Colonic mucosa (tissue), 4 donors: ENCODE measurements at regions not wholly inside any gene's neighbourhood (a gene's known extent, or its start where the extent isn't known, plus 50 kb on each side); places are given as distances from the start of the nearest gene placed in this dataset.

Experiments
- DNase-seq: peaks from one replicate; pipeline ENCODE4 v3.0.0-alpha.2; 2020
- H3K27ac ChIP-seq: fragments of 200-600 bp; one replicate; pipeline ENCODE4 v1.8.0; 2021
- H3K27me3 ChIP-seq: fragments of 200-600 bp; one replicate; pipeline ENCODE4 v1.8.0; 2021
- H3K36me3 ChIP-seq: fragments of 200-600 bp; one replicate; pipeline ENCODE4 v1.8.0; 2021
- H3K4me1 ChIP-seq: fragments of 200-600 bp; one replicate; pipeline ENCODE4 v1.8.0; 2021; ENCODE audit warnings: mild to moderate bottlenecking
- H3K4me3 ChIP-seq: fragments of 200-600 bp; one replicate; pipeline ENCODE4 v1.8.0; 2021
- H3K9ac ChIP-seq, 2 donors: one replicate each; pipeline ENCODE4 v1.7.0; 2013; ENCODE audit warnings: control low read depth in 2 of 2, low read depth in 2 of 2, low read length in 2 of 2
- H3K9me3 ChIP-seq: fragments of 200-600 bp; one replicate; pipeline ENCODE4 v1.8.0; 2021
- CTCF ChIP-seq: fragments of 200-600 bp; IDR thresholded peaks from one replicate; pipeline ENCODE4 v1.8.0; 2022; ENCODE audit warnings: antibody characterized with exemption, mild to moderate bottlenecking
- intact Hi-C: fragments of 100-400 bp; cut with DNase I; formaldehyde crosslinking; loops from one replicate; pipeline ENCODE4 v1.14.1; 2022
- donor health status: healthy.
- donor health status: DM: no; HTN: no; CAD: no.
- donor health status: DM: no; HTN: no; CAD: no.

- intact Hi-C loops, result no loop called here
- no peaks in the 10 kb centered on the region for H3K27me3 ChIP-seq
- no peak overlapping the region for H3K4me3 ChIP-seq
- H3K9ac ChIP-seq, result no peak overlapping the region
- no peak overlapping the region for H3K27ac ChIP-seq
- DNase-seq, result no peak
- H3K36me3 ChIP-seq, result no peaks in the 10 kb centered on the region
- no peaks in the 10 kb centered on the region for H3K9me3 ChIP-seq
- TF ChIP-seq CTCF, result no peak
- no peaks in the 10 kb centered on the region for H3K4me1 ChIP-seq
Observed at GRCh38 chr13:111955412-111956065, 111.4 kb upstream of the SOX1 start.

- no peak for DNase-seq
- no peaks in the 10 kb centered on the region for H3K27me3 ChIP-seq
- intact Hi-C loops, result no loop called here
- TF ChIP-seq CTCF, result no peak
- H3K36me3 ChIP-seq, result no peaks in the 10 kb centered on the region
- no peaks in the 10 kb centered on the region for H3K9me3 ChIP-seq
- H3K4me1 ChIP-seq, result no peaks in the 10 kb centered on the region
- H3K9ac ChIP-seq, result no peak overlapping the region
- no peak overlapping the region for H3K4me3 ChIP-seq
- no peak overlapping the region for H3K27ac ChIP-seq
Observed at GRCh38 chr13:111956261-111957151, 110.4 kb upstream of the SOX1 start.

- Histone ChIP-seq H3K36me3 (no peaks in the 10 kb centered on the region), H3K9ac (no peak overlapping the region), H3K4me3 (no peak overlapping the region), H3K27ac (no peak overlapping the region), H3K27me3 (no peaks in the 10 kb centered on the region), H3K9me3 (no peaks in the 10 kb centered on the region), H3K4me1 (no peaks in the 10 kb centered on the region)
- no peak for TF ChIP-seq CTCF
- intact Hi-C loops, result no loop called here
- DNase-seq, result no peak
Observed at GRCh38 chr13:111957913-111958450, 109.0 kb upstream of the SOX1 start.

GRCh38 chr13:111958612-111959395 lies 108.1 kb upstream of the SOX1 start:
- Histone ChIP-seq H3K36me3 (no peaks in the 10 kb centered on the region), H3K27ac (no peak overlapping the region), H3K4me3 (no peak overlapping the region), H3K4me1 (no peaks in the 10 kb centered on the region), H3K27me3 (no peaks in the 10 kb centered on the region), H3K9me3 (no peaks in the 10 kb centered on the region), H3K9ac (no peak overlapping the region)
- TF ChIP-seq CTCF, result no peak
- intact Hi-C loops, result no loop called here
- DNase-seq, result no peak

- no peaks in the 10 kb centered on the region for H3K9me3 ChIP-seq
Observed at GRCh38 chr13:111960152-111960772, 106.7 kb upstream of the SOX1 start.

More at GRCh38 chr13:111960152-111960772, 106.7 kb upstream of the SOX1 start:
- Histone ChIP-seq H3K27me3 (no peaks in the 10 kb centered on the region), H3K4me3 (no peak overlapping the region), H3K27ac (no peak overlapping the region), H3K9ac (no peak overlapping the region), H3K36me3 (no peaks in the 10 kb centered on the region), H3K4me1 (no peaks in the 10 kb centered on the region)
- intact Hi-C loops, result no loop called here
- DNase-seq, result no peak
- no peak for TF ChIP-seq CTCF
